SHP77 (cell line): ENCODE measurements at regions not wholly inside any gene's neighbourhood (a gene's known extent, or its start where the extent isn't known, plus 50 kb on each side); places are given as distances from the start of the nearest gene placed in this dataset.
"Not testable (repeated sequence)": the region's sequence is repeated elsewhere in the genome, so short reads cannot be mapped to it uniquely, and the experiment has no call there.

Experiments
- DNase-seq, 2 experiments: peaks; one replicate each; lab custom pipeline; 2025; lab: John Stamatoyannopoulos, UW

DNA sequence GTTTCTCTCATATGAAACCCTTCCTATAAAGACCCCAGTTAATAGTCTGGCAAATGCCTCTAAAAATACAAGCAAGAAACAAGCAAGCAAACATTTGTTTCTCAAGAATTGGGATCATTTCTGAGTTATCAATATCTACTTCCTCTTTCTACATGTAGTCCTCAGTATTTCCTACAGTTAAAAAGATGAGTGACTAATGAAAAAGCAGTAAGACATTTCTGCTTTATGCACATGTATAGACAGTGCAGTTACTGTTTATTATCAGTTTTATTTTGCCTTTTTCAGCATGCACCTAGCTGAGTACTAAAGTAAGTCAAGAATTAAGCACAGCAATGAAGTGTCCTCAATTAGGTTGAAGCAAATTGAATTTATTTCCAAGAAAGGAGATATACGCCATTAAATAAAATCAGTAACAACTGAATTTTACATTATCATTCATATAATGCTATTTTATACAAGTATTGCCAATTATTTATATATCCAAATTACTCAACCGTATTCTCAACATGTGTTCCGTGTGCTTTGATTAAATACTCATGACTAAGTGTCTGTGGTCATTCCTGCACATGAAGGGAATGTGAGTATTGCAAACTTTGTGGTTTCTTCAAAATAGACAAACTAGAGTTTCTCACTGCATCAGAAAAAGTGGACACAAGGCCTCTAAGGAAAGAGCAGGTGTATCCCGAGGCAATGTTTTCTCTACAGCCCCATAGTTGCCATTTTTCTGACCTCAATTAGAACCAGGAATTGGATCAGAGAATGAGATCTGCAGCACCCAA lies 159.3 kb upstream of the MARCKS start:
- DNase-seq, result no peak

- no peak for DNase-seq
These were observed 157.9 kb upstream of the MARCKS start for GRCh38 chr6:113699239-113699638.

DNA sequence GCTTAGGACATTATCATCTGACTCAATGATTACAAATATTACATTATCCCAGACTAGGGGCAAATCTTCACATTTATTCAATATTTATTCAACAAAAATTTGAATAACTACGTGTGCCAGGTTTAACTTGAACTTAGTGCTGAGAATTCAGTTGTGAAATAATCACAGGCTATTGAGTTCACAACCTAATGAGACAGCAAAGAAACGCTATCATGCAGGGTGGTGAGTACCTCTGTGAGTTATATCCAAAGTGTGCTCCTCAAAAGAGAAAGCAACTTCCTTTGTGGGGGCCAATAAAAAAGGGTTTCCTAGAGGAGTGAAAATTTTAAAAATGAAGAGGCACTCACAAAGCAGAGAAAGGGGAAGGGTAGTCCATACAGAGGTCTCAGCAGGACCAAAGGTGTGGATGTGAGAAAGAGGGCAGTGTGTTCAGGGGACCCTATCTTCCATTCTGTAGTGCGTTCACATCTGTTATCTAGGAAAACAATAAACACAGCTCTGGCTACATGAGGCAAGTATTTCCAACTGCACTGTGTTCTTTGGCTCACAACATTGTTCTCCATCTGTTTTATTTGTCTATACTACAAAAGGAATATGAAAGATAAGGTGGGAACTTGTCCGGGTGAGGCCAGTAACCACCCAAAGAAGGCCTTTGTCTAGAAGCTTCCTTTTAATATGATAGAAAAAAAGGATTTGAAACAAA lies 155.4 kb upstream of the MARCKS start:
- no peak for DNase-seq

- no peak for DNase-seq
These were observed 150.0 kb upstream of the MARCKS start for GRCh38 chr6:113707194-113707593.

DNA sequence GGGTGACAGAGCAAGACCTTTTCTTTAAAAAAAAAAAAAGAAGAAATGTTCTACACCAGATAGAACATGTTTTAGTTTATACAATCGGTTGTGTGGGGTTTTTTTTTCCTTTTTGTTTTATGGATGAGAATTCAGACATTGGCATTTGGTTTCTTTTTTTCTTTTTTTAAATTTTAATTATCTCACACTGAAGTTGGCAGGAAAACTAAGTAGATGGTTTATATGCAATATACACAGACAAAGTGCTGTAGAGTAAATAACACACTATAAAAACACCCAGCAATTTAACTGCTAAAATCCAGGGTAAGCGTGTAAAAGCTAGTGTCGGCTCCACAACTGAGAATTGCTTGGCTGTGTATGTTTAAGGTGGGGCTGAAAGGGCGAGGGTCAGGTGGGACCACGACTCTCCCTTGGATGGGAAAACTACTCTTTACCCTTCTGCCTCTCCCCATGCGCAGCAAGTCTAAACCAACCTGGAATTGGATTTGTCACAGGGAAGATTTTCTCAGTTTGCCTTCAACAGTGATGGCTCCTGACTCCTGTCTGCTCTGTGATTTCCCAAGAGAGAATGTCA lies 147.1 kb upstream of the MARCKS start:
- no peak for DNase-seq

DNA sequence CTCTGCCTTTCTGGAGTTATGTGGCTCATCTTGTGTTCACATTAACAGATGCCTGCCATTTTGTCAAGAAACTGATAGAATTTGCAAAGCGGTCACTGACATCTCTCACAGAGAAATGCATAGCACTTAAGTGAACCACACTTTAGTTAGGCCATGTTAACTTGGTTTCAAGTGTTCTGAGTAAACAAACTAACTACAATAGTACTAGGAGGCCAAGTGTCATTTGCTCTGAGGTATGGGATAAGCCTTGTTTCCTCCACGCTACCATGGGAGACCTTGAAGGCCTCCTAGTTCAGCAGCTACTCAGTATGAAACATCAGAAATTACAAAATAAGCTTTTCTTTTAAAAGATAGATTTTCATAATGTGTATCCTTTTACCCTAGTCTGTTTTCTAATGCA lies 143.5 kb upstream of the MARCKS start:
- no peak for DNase-seq

DNA sequence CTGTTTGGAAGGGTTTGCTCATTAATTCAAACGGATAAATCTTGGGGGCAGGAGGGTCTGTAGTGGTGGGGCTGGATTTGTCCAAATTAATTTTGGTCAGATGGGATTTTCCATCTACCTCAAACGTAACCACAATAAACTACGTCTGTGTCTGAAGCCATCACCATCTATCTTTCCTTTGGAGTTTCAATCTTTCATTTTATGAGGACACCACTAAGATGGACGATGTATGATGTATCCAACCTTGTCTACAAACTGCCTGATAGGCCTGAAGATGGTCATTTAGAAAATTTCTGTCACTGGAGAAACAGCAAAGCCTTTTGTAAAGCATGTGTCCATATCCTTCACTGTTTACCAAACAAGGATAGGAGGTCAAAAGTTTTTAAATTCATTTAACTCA lies 138.6 kb upstream of the MARCKS start:
- DNase-seq, result no peak

- DNase-seq, result no peak
These were observed 138.1 kb upstream of the MARCKS start for GRCh38 chr6:113719064-113719463.

DNA sequence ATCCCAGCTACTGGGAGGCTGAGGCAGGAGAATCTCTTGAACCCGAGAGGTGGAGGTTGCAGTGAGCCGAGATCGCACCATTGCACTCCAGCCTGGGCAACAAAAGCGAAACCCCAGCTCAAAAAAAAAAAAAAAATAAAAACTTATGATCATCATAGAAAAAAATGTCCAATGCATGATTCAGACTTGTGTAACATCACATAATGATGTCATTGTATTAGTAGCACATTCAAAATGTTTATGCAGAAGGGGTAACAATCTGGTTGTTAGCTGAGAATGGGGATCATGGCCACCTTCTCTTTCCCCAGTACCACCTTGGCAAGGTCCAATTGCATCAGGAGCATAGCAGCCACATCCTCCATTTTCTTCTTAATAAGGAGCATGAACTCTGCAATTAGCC lies 137.6 kb upstream of the MARCKS start:
- no peak for DNase-seq

DNA sequence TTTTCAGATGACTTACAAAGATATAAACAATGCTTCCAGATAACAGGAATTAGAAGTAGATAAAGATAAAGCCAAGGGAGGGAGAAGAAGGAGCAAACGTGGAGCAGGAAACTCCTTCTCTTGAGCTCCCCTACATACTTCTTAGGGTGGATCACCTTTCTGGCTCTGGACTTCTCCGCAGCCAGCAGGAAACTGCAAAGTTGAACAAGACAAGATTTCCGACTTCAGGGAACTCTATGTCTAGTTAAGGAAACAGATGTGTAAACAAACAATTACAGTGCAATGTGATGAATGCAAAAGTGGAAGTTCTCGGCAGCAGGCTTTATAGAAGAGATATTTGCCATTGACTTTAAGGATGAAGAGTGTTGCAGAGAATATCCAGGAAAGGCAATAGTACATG lies 134.0 kb upstream of the MARCKS start:
- DNase-seq, result no peak

DNA sequence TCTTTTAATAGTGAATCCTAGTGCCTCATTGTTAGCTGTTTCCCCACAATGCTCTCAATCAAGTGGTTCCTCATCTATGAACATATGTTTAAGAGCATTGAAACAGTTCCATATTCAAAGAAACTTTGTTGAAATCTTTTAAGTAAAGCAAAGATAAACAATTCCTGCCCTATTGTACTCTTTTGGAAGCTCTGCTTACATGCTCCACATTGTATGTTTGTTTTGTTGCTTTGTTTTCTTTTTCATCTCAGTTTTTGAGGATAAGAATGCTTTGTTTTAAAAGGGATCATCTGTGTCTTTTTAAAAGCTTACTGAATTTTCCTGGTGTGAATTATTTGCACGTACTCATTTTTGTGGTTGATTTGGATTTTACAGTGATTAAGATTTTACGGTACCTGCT lies 132.2 kb upstream of the MARCKS start:
- DNase-seq, result not testable (repeated sequence)

- no peak for DNase-seq
These were observed 125.6 kb upstream of the MARCKS start for GRCh38 chr6:113731541-113731940.

DNA sequence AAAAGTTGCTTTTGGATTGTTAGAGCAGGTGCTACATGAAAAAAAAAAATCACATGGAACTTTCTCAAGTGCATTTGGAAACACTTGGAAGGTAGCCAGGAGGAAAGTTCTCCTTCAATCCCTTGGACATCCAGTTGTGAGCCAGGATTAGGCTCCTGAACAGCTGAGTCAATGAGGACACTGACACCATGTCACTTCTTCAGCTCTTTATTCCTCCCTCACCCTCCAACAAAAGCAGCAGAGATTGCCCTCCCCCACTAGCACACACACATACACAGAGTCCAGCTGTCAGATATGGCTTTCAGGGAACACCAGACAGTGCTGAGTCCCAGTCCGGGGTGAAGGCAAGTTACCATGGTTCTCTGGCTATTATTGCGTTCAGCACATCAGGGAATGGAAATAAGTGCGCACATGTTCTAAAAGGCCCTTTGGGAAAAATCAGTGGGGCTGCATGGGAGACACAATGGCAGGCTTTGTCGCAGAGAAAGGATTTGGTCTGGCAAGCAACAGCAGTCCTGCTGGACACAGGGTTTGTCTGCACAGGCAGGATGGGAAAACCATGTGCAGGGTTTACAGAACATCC lies 124.7 kb upstream of the MARCKS start:
- peak; percentile 79 to 84 for DNase-seq

- DNase-seq, result no peak
These were observed 123.8 kb upstream of the MARCKS start for GRCh38 chr6:113733381-113733780.

GRCh38 chr6:113734982-113735381 lies 122.2 kb upstream of the MARCKS start:
- no peak for DNase-seq

- no peak for DNase-seq
These were observed 121.7 kb upstream of the MARCKS start for GRCh38 chr6:113735491-113735890.

- no peak for DNase-seq
These were observed 120.2 kb upstream of the MARCKS start for GRCh38 chr6:113736978-113737377.

GRCh38 chr6:113739041-113739655 lies 118.0 kb upstream of the MARCKS start:
- DNase-seq, result no peak

DNA sequence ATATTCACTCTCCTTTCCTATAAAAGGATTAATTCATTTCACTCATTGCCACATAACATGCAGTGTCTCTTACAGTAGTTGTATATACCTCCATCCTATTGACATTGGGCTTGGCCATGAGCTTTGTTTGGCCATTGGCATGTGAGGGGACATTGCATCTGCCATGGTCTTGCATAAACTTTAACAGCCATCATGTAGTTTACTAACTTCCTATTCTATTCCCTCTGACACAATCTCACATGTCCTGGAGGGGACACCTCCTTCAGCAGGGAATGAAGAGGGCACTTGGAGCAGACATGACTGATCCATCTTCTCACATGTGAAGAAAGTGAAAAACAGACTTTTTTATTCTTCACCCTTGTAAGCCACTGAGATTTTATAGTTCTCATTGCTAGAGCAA lies 115.5 kb upstream of the MARCKS start:
- DNase-seq, result no peak

DNA sequence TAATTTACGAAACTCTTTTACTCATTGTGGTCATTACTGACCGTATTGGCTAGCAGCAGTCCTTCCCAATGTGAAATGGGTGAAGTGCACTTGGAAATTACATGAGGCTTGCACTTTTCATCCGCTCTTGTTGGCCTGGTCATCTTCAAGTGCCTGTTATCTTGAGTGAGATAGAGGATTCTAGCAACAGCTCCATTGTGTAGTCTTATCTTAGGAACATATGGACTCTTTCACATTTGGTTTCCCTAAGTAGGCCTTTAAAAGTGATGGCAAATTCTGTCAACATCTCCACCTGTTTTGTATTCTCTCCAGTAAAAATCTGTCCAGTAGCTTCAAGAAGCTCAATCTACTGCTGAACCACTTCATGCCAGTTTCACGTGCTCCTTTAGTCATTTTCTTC lies 114.8 kb upstream of the MARCKS start:
- DNase-seq, result no peak

DNA sequence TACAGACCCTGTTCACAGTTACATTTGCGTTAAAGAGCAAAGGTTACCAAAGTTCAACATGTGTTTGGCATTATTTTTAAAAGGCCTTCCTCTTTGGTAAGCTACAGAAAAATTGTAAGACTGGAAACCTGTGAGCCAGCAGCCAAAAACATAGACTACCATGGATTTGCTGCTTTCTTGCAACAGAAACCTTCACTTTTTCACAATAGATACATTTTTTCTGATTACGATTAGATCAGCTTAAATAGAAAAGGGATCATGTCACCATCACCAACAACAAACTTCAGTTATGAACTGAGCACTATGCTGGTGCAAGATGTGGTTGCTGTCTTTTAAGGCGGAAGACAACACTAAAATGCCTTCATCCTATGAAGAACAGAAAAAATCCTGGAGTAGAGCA lies 112.3 kb upstream of the MARCKS start:
- no peak for DNase-seq

DNA sequence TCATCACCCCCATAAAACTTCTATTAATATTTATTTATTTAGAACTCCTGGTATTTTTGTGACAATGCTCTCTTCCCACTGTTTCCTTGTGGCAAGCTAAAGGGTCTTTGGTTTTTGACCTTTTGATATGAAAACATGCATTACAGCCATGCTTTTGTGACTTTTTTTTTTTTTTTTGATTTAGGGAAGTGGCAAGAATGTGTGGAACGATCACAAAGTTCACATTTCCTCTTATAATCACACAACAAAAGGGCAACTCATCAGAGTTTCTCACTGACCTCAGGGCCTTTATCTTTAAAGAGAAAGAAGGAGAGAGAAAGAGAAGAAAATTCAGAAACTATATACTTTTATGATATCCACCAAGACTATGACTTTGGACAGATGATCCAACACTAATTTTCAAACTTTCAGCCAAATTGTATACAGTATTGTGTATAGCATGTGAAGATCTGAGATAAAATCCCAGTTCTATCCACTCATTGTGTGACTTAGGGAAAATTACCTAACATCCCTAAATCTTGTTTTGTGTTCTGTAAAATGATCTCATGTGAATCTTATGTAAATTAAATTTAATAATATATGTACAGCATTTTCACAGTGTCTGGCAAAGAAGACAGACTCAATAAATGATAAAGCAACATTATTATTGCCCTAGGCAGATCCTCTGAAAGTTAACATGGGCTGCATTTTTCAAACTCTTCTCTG lies 106.8 kb upstream of the MARCKS start:
- DNase-seq, result no peak
